CD4-positive, alpha-beta T cell (primary cell): ENCODE measurements at regions not wholly inside any gene's neighbourhood (a gene's known extent, or its start where the extent isn't known, plus 50 kb on each side); places are given as distances from the start of the nearest gene placed in this dataset.

Source experiments
- ATAC-seq: fragments of 200-7000 bp; cut with Tn5 transposase; one replicate; pipeline ENCODE4 v1.10.0; 2022; ENCODE audit warnings: mild to moderate bottlenecking; ENCODE audit not compliant: poor library complexity
- CTCF ChIA-PET: fragments of 350-600 bp; sonication (Branson Sonifier 250); formaldehyde crosslinking; loops from one replicate; lab custom pipeline; 2021; ENCODE audit warnings: antibody characterized with exemption, inconsistent platforms; lab: Charles Lee
- POLR2A ChIA-PET: fragments of 350-600 bp; sonication (Branson Sonifier 250); formaldehyde crosslinking; loops from one replicate; lab custom pipeline; 2021; ENCODE audit warnings: antibody characterized with exemption, inconsistent platforms; lab: Charles Lee
- DNase-seq, 14 experiments: peaks; one replicate each; pipeline ENCODE4 v3.0.0-alpha.2; 2013 to 2020; ENCODE audit warnings: mixed read lengths in 2 of 14
- H3K27ac ChIP-seq, 2 donors: one replicate each; pipeline versions ENCODE4 v1.5.1 to v1.7.0; 2013; ENCODE audit warnings: low read length in 2 of 2, low read depth in 1 of 2, mild to moderate bottlenecking in 1 of 2
- H3K27me3 ChIP-seq, 2 experiments: 1 replicate in 1 of 2; 2 replicates in 1 of 2; pipeline versions ENCODE4 v1.6.1 to v1.7.0; 2013; ENCODE audit warnings: low read length in 2 of 2, control low read depth in 1 of 2, mild to moderate bottlenecking in 1 of 2, moderate library complexity in 1 of 2; ENCODE audit not compliant: insufficient read depth in 2 of 2, control insufficient read depth in 1 of 2
- H3K36me3 ChIP-seq: one replicate; pipeline ENCODE4 v1.6.1; 2013; ENCODE audit warnings: low read length, control low read depth; ENCODE audit not compliant: insufficient read depth
- H3K4me1 ChIP-seq: one replicate; pipeline ENCODE4 v1.6.1; 2013; ENCODE audit warnings: low read length, control low read depth; ENCODE audit not compliant: insufficient read depth
- H3K4me3 ChIP-seq: one replicate; pipeline ENCODE4 v1.5.1; 2013; ENCODE audit warnings: mild to moderate bottlenecking, low read length, moderate library complexity
- H3K9me3 ChIP-seq, 2 experiments: 1 replicate in 1 of 2; 2 replicates in 1 of 2; pipeline versions ENCODE4 v1.6.1 to v1.7.0; 2013; ENCODE audit warnings: low read length in 2 of 2, mild to moderate bottlenecking in 2 of 2, control low read depth in 1 of 2, moderate library complexity in 1 of 2; ENCODE audit not compliant: control insufficient read depth in 1 of 2, insufficient read depth in 1 of 2
- H3K27ac Mint-ChIP-seq: one replicate; pipeline ENCODE4 v1.8.0; 2020; ENCODE audit warnings: mixed read lengths
- H3K27me3 Mint-ChIP-seq: one replicate; pipeline ENCODE4 v1.8.0; 2021; ENCODE audit warnings: mixed read lengths
- H3K36me3 Mint-ChIP-seq: one replicate; pipeline ENCODE4 v1.8.0; 2021; ENCODE audit warnings: low read depth, mixed read lengths
- H3K4me1 Mint-ChIP-seq: one replicate; pipeline ENCODE4 v1.8.0; 2021; ENCODE audit warnings: low read depth, mixed read lengths
- H3K4me3 Mint-ChIP-seq: one replicate; pipeline ENCODE4 v1.8.0; 2020; ENCODE audit warnings: mild to moderate bottlenecking, mixed read lengths
- H3K9me3 Mint-ChIP-seq: one replicate; pipeline ENCODE4 v1.8.0; 2020; ENCODE audit warnings: mixed read lengths
- CTCF ChIP-seq: fragments of 200-600 bp; IDR thresholded peaks from one replicate; pipeline ENCODE4 v1.8.0; 2022; ENCODE audit warnings: antibody characterized with exemption, mild to moderate bottlenecking
- intact Hi-C, 2 experiments: fragments of 100-400 bp; cut with DNase I in 1 of 2; cut with micrococcal nuclease in 1 of 2; formaldehyde crosslinking; loops; one replicate each; pipeline versions ENCODE4 v1.15.1 to v1.9.0; 2023 to 2025; cut with DNase I, micrococcal nuclease

DNA sequence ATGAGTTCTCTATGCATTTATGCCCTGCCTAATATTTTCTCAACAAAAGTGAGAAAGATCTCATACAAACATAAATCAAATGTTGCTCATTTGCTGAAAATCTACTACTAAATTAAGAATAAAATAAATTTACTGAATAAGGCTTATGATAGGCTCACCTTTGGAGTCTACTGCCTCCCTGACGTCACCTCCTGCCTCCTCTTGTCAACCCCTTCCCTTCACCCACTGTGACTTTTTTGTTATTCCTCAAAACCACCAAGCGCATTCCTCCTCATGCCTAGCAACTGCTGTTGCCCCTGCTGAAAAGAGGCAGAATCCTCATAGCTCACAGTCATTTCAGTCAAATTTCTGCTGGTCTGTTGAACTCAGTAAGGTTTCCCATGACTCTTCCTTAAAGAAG, 2422.2 kb downstream of the TP53TG3F start:
- no peaks in the 10 kb centered on the region for H3K27me3 ChIP-seq
- no peaks in the 10 kb centered on the region for H3K4me1 Mint-ChIP-seq
- no peak for ATAC-seq
- peaks cover 20 to 21% of the 10 kb centered on the region in 2 experiments for H3K9me3 ChIP-seq
- H3K27me3 Mint-ChIP-seq, result no peaks in the 10 kb centered on the region
- H3K9me3 Mint-ChIP-seq, result peaks cover 30% of the 10 kb centered on the region
- DNase-seq, result no peak
- no peak overlapping the region for H3K27ac Mint-ChIP-seq
- TF ChIP-seq CTCF, result no peak
- no peak overlapping the region for H3K4me3 Mint-ChIP-seq
- ChIA-PET POLR2A (no interaction called here), CTCF (no interaction called here)
- intact Hi-C loops, result no loop called here
- H3K36me3 ChIP-seq, result no peaks in the 10 kb centered on the region
- no peaks in the 10 kb centered on the region for H3K36me3 Mint-ChIP-seq
- H3K4me3 ChIP-seq, result no peak overlapping the region
- H3K4me1 ChIP-seq, result no peaks in the 10 kb centered on the region
- no peak overlapping the region for H3K27ac ChIP-seq

DNA sequence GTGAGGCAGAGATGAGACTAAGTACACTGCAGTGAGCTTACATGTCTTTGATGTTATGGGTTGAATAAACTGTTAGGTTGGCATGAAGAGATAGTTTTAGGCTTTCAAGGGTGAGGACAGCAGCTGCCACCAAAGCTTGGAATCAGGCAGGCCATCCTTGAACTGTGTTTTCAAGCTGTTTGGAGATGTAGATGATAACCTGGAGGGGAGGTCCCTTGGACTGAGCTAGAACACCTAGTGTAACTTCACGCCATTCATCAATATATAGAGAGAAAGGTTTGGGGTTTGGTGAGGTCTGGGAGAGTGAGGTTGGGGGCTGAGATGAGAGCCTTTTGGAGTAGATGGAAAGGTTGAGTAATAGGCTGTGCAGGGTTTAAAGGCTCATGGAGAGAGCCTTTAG, 2447.0 kb downstream of the TP53TG3F start:
- no peaks in the 10 kb centered on the region for H3K36me3 Mint-ChIP-seq
- H3K27ac ChIP-seq, result no peak overlapping the region
- H3K27ac Mint-ChIP-seq, result no peak overlapping the region
- no peaks in the 10 kb centered on the region for H3K27me3 ChIP-seq
- H3K9me3 Mint-ChIP-seq, result peaks cover 30% of the 10 kb centered on the region
- no peak overlapping the region for H3K4me3 Mint-ChIP-seq
- H3K4me1 ChIP-seq, result no peaks in the 10 kb centered on the region
- H3K4me1 Mint-ChIP-seq, result no peaks in the 10 kb centered on the region
- CTCF ChIA-PET, result no interaction called here
- no peak overlapping the region for H3K4me3 ChIP-seq
- H3K9me3 ChIP-seq, result peaks cover 6 to 15% of the 10 kb centered on the region in 2 experiments
- no peaks in the 10 kb centered on the region for H3K36me3 ChIP-seq
- ATAC-seq, result no peak
- no peak for TF ChIP-seq CTCF
- no peak for DNase-seq
- intact Hi-C loops, result no loop called here
- POLR2A ChIA-PET, result no interaction called here
- H3K27me3 Mint-ChIP-seq, result no peaks in the 10 kb centered on the region

DNA sequence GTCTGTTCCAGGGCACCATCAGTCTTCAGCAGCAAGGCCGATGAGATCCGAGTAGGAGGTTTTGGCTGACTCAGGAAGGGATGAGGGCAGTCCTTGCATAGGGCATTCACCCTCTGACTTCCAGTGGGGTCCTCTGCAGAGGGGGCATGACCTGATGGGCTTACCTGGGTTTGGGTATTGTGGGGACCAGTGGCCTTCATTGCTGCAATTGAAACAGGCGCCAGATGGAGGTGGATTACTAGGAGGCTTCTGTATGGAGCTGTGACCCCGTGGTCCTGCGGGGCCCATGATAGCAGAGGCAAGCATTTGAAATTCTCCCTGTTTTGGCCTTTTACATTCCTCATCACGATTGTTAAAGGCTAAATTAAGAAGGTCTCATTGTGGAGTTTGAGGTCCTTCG, 2448.7 kb downstream of the TP53TG3F start:
- H3K4me1 ChIP-seq, result no peaks in the 10 kb centered on the region
- H3K27me3 ChIP-seq, result no peaks in the 10 kb centered on the region
- DNase-seq, result no peak
- POLR2A ChIA-PET, result no interaction called here
- Mint-ChIP-seq H3K36me3 (no peaks in the 10 kb centered on the region), H3K27ac (no peak overlapping the region), H3K9me3 (peaks cover 25% of the 10 kb centered on the region), H3K4me1 (no peaks in the 10 kb centered on the region), H3K4me3 (no peak overlapping the region), H3K27me3 (no peaks in the 10 kb centered on the region)
- no peak for TF ChIP-seq CTCF
- intact Hi-C loops, result no loop called here
- CTCF ChIA-PET, result no interaction called here
- peaks cover 0 to 23% of the 10 kb centered on the region in 2 experiments for H3K9me3 ChIP-seq
- no peak overlapping the region for H3K27ac ChIP-seq
- no peak overlapping the region for H3K4me3 ChIP-seq
- H3K36me3 ChIP-seq, result no peaks in the 10 kb centered on the region
- no peak for ATAC-seq
